Caco-2 (cell line): ENCODE measurements at regions not wholly inside any gene's neighbourhood (a gene's known extent, or its start where the extent isn't known, plus 50 kb on each side); places are given as distances from the start of the nearest gene placed in this dataset.

ENCODE experiments used
- BruUV-seq: library from RNA; stranded (reverse); fragments of 400-500 nt; replicated peaks from 2 replicates; lab custom pipeline; 2021; lab: Mats Ljungman, UMichigan
- CTCF ChIA-PET: fragments of 300-600 bp; sonication (Branson Sonifier 250); formaldehyde crosslinking; loops from one replicate; lab custom pipeline; 2022; ENCODE audit warnings: antibody characterized with exemption; lab: Charles Lee
- POLR2A ChIA-PET: fragments of 300-600 bp; sonication (Branson Sonifier 250); formaldehyde crosslinking; loops from one replicate; lab custom pipeline; 2022; ENCODE audit warnings: antibody characterized with exemption; lab: Charles Lee
- DNase-seq, 2 experiments: peaks; one replicate each; pipeline versions ENCODE4 v3.0.0 to v3.0.0-alpha.2; 2020 to 2022
- H3K27me3 ChIP-seq: replicated peaks from 2 replicates; pipeline ENCODE4 v1.6.0; 2011; ENCODE audit warnings: low read length; ENCODE audit not compliant: control insufficient read depth, insufficient read depth
- H3K36me3 ChIP-seq: 2 replicates; pipeline ENCODE4 v1.5.1; 2011; ENCODE audit warnings: low read length; ENCODE audit not compliant: control insufficient read depth, insufficient read depth
- H3K4me1 ChIP-seq: fragments of 250-450 bp; sonication (Bioruptor Pico); 2 replicates; pipeline ENCODE4 v1.5.1; 2020; ENCODE audit warnings: mild to moderate bottlenecking
- H3K4me3 ChIP-seq: 2 replicates; pipeline ENCODE4 v1.5.1; 2011; ENCODE audit warnings: low read depth, mild to moderate bottlenecking, control low read depth, low read length
- H3K9me3 ChIP-seq: fragments of 250-450 bp; sonication (Bioruptor Pico); 2 replicates; pipeline ENCODE4 v1.5.1; 2020; ENCODE audit warnings: mild to moderate bottlenecking, moderate library complexity
- H3K27ac Mint-ChIP-seq: one replicate; pipeline ENCODE4 v1.8.0; 2022; ENCODE audit warnings: mixed read lengths; ENCODE audit not compliant: unreplicated experiment
- H3K27me3 Mint-ChIP-seq: one replicate; pipeline ENCODE4 v1.8.0; 2022; ENCODE audit warnings: mixed read lengths; ENCODE audit not compliant: insufficient read depth, unreplicated experiment
- H3K36me3 Mint-ChIP-seq: one replicate; pipeline ENCODE4 v1.8.0; 2022; ENCODE audit warnings: mild to moderate bottlenecking, mixed read lengths; ENCODE audit not compliant: insufficient read depth, unreplicated experiment
- H3K4me1 Mint-ChIP-seq: one replicate; pipeline ENCODE4 v1.8.0; 2022; ENCODE audit warnings: low read depth, mixed read lengths; ENCODE audit not compliant: unreplicated experiment
- H3K4me3 Mint-ChIP-seq: one replicate; pipeline ENCODE4 v1.8.0; 2022; ENCODE audit warnings: mild to moderate bottlenecking, moderate library complexity, mixed read lengths; ENCODE audit not compliant: unreplicated experiment
- H3K9me3 Mint-ChIP-seq: one replicate; pipeline ENCODE4 v1.8.0; 2022; ENCODE audit warnings: mixed read lengths; ENCODE audit not compliant: unreplicated experiment
- CTCF ChIP-seq, 2 experiments: fragments of 200-600 bp in 1 of 2; IDR thresholded peaks; 1 replicate in 1 of 2; 2 replicates in 1 of 2; pipeline versions ENCODE4 v1.5.1 to v1.8.0; 2011 to 2022; ENCODE audit warnings: antibody characterized with exemption in 1 of 2, control low read depth in 1 of 2, inconsistent platforms in 1 of 2, low read depth in 1 of 2, low read length in 1 of 2, mild to moderate bottlenecking in 1 of 2, moderate library complexity in 1 of 2; ENCODE audit not compliant: insufficient read depth in 1 of 2, severe bottlenecking in 1 of 2, unreplicated experiment in 1 of 2
- intact Hi-C: fragments of 100-400 bp; cut with micrococcal nuclease; formaldehyde crosslinking; loops from one replicate; pipeline ENCODE4 v1.10.0; 2022; ENCODE audit not compliant: unreplicated experiment

DNA sequence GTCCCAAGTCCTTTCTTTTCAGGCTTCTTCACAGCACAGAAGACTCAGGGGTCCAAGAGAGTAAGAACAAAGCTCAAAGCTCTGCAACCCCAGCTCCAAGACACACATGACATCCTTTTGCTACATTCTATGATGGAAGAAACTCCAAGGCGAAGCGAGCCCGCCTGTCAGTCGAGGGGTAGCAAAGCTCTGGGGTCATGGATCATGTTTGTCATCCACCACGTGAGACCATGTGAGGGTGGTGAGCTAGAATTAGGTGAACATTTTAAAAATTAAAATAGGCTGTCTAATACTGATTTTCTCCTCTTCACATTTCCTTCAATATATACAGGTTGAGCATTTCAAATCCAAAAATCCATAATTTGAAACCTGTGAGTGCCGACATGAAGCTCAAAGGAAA lies 189.6 kb downstream of the TTLL2 start:
- Histone ChIP-seq H3K4me3 (no peak overlapping the region), H3K36me3 (no peaks in the 10 kb centered on the region), H3K9me3 (no peaks in the 10 kb centered on the region), H3K4me1 (no peaks in the 10 kb centered on the region), H3K27me3 (no peaks in the 10 kb centered on the region)
- intact Hi-C loops: no loop called here
- no peaks in the 10 kb centered on the region for H3K9me3 Mint-ChIP-seq
- no peak for DNase-seq
- BruUV-seq: no TSS peak
- H3K27me3 Mint-ChIP-seq: no peaks in the 10 kb centered on the region
- no peak overlapping the region for H3K4me3 Mint-ChIP-seq
- no peaks in the 10 kb centered on the region for H3K36me3 Mint-ChIP-seq
- H3K4me1 Mint-ChIP-seq: no peaks in the 10 kb centered on the region
- H3K27ac Mint-ChIP-seq: no peak overlapping the region
- TF ChIP-seq CTCF (IDR thresholded peaks at IDR 0.05; ENCODE audit: insufficient read depth in 1 of 2, low read depth in 1 of 2, low read length in 1 of 2, severe bottlenecking in 1 of 2, unreplicated experiment in 1 of 2): no peak
- ChIA-PET CTCF (no interaction called here), POLR2A (interaction anchor here (0.6 kb wide), 1 partner anchor 924 kb away, joined by 3 read pairs; no protein-coding TSS in a partner anchor)

GRCh38 chr6:167515873-167516507 lies 191.1 kb downstream of the TTLL2 start:
- POLR2A ChIA-PET: no interaction called here
- no peak overlapping the region for H3K4me3 ChIP-seq
- no peaks in the 10 kb centered on the region for H3K9me3 Mint-ChIP-seq
- H3K9me3 ChIP-seq: no peaks in the 10 kb centered on the region
- no peaks in the 10 kb centered on the region for H3K27me3 Mint-ChIP-seq
- no peak for DNase-seq
- no peaks in the 10 kb centered on the region for H3K36me3 Mint-ChIP-seq
- no peaks in the 10 kb centered on the region for H3K4me1 Mint-ChIP-seq
- no TSS peak for BruUV-seq
- H3K4me1 ChIP-seq: no peaks in the 10 kb centered on the region
- H3K4me3 Mint-ChIP-seq: no peak overlapping the region
- no peak for TF ChIP-seq CTCF (IDR thresholded peaks at IDR 0.05; ENCODE audit: insufficient read depth in 1 of 2, low read depth in 1 of 2, low read length in 1 of 2, severe bottlenecking in 1 of 2, unreplicated experiment in 1 of 2)
- H3K36me3 ChIP-seq: no peaks in the 10 kb centered on the region
- no peaks in the 10 kb centered on the region for H3K27me3 ChIP-seq
- CTCF ChIA-PET: interaction anchor here (0.7 kb wide), 1 partner anchor 277 kb away, joined by 3 read pairs; no protein-coding TSS in a partner anchor
- no peak overlapping the region for H3K27ac Mint-ChIP-seq
- intact Hi-C loops: no loop called here

DNA sequence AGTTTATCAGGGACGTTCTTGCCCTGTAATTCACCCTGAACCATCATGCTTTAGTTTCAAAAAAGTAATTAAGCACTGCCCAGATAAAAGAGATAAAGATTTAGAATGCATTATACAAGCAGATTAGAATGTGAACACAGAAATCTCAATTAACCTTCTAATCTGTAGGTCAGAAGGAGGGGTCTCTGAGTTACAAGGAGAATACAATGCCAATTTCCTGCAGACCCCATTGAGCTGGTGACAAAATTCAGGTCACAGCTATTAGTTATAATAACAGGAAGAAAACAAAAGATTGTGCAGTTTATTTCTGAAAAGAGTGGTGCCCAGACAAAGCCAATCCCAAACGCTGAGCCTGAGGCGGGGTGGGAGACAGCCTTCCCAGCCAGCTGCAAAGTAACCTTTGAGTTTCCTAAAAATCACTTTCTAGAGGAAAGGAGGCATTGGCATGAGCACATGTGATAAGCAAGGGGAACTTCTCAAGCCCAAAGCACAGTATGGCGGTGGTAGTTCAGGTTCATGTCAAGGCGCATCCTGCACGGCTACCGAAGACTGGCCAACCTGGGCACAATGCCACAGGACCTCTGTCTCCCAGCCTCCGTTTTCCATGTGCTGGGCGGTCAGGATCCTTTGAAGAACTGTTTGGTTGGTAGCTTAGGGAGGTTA lies 192.5 kb downstream of the TTLL2 start:
- H3K4me3 ChIP-seq: no peak overlapping the region
- H3K36me3 Mint-ChIP-seq: no peaks in the 10 kb centered on the region
- H3K4me1 ChIP-seq: no peaks in the 10 kb centered on the region
- CTCF ChIA-PET: no interaction called here
- no peak for DNase-seq
- POLR2A ChIA-PET: no interaction called here
- no peaks in the 10 kb centered on the region for H3K9me3 Mint-ChIP-seq
- no peak for TF ChIP-seq CTCF (IDR thresholded peaks at IDR 0.05; ENCODE audit: insufficient read depth in 1 of 2, low read depth in 1 of 2, low read length in 1 of 2, severe bottlenecking in 1 of 2, unreplicated experiment in 1 of 2)
- no peaks in the 10 kb centered on the region for H3K27me3 Mint-ChIP-seq
- intact Hi-C loops: no loop called here
- no peaks in the 10 kb centered on the region for H3K27me3 ChIP-seq
- no TSS peak for BruUV-seq
- no peaks in the 10 kb centered on the region for H3K36me3 ChIP-seq
- H3K4me1 Mint-ChIP-seq: no peaks in the 10 kb centered on the region
- no peak overlapping the region for H3K27ac Mint-ChIP-seq
- H3K9me3 ChIP-seq: no peaks in the 10 kb centered on the region
- no peak overlapping the region for H3K4me3 Mint-ChIP-seq
